ENCODE measurements at regions not wholly inside any gene's neighbourhood (a gene's known extent, or its start where the extent isn't known, plus 50 kb on each side); places are given as distances from the start of the nearest gene placed in this dataset.

DNA sequence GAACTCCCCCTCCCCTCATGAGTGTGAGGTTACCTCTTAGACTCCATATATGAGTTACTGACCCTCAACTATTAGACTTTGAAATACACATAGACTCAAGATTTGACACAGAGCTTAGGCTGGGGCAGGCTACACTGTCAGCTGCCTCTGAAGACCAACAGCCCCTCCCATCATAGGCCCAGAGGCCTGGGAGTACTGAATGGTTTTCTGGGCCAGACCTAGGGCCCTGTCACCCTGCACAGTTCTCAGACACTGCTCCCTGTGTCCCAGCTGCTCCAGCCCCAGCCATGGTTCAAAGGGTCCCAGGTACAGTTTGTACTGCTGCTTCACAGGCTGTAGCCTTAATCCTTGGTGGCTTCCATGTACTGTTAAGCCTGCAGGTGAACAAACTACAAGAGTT, 132.1 kb upstream of the MOCS1 start:
- intact Hi-C loops (cut with DNase I), result no loop called here
- TF ChIP-seq, protein P1, sequence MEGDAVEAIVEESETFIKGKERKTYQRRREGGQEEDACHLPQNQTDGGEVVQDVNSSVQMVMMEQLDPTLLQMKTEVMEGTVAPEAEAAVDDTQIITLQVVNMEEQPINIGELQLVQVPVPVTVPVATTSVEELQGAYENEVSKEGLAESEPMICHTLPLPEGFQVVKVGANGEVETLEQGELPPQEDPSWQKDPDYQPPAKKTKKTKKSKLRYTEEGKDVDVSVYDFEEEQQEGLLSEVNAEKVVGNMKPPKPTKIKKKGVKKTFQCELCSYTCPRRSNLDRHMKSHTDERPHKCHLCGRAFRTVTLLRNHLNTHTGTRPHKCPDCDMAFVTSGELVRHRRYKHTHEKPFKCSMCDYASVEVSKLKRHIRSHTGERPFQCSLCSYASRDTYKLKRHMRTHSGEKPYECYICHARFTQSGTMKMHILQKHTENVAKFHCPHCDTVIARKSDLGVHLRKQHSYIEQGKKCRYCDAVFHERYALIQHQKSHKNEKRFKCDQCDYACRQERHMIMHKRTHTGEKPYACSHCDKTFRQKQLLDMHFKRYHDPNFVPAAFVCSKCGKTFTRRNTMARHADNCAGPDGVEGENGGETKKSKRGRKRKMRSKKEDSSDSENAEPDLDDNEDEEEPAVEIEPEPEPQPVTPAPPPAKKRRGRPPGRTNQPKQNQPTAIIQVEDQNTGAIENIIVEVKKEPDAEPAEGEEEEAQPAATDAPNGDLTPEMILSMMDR (IDR thresholded peaks at IDR 0.05), result no peak
- no peaks in the 10 kb centered on the region for H3K9me3 ChIP-seq
- H3K4me3 ChIP-seq, result no peak overlapping the region
- no peaks in the 10 kb centered on the region for H3K4me1 ChIP-seq
- DNase-seq, result no peak
- no peaks in the 10 kb centered on the region for H3K36me3 ChIP-seq
- H3K27me3 ChIP-seq, result no peaks in the 10 kb centered on the region
- no peak for ATAC-seq
- no peak overlapping the region for H3K27ac ChIP-seq

GRCh38 chr6:40056865-40057264, 122.6 kb upstream of the MOCS1 start:
- Histone ChIP-seq H3K36me3 (no peaks in the 10 kb centered on the region), H3K4me3 (no peak overlapping the region), H3K27ac (no peak overlapping the region), H3K9me3 (no peaks in the 10 kb centered on the region), H3K4me1 (no peaks in the 10 kb centered on the region), H3K27me3 (no peaks in the 10 kb centered on the region)
- DNase-seq (no peak), ATAC-seq (no peak)
- TF ChIP-seq, protein P1 (IDR thresholded peaks at IDR 0.05), result no peak
- intact Hi-C loops (cut with DNase I), result no loop called here

DNA sequence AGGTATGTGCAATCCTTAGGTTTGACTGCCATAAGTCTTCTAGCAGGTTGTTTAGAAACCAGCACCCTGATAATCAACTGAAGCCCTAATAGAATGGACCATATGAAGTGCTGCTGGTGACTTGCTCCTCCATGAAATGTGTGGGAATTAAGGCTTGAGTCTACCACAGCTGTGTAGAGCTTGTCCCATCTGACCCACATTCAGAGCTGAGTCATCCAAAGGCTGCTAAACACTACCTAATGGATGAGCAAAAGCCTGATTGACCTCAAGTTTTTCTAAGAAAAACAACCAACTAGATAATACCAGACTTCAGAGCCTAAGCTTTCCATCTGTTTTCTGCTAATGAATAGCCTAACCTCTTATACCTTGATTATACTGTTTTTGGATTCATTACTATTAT, 120.3 kb upstream of the MOCS1 start:
- no peak overlapping the region for H3K27ac ChIP-seq
- H3K36me3 ChIP-seq, result no peaks in the 10 kb centered on the region
- H3K4me3 ChIP-seq, result no peak overlapping the region
- intact Hi-C loops (cut with DNase I), result no loop called here
- no peak for DNase-seq
- H3K9me3 ChIP-seq, result no peaks in the 10 kb centered on the region
- ATAC-seq, result no peak
- TF ChIP-seq, protein P1 (IDR thresholded peaks at IDR 0.05), result no peak
- H3K27me3 ChIP-seq, result peaks cover 0 to 5% of the 10 kb centered on the region in 2 donors
- no peaks in the 10 kb centered on the region for H3K4me1 ChIP-seq

DNA sequence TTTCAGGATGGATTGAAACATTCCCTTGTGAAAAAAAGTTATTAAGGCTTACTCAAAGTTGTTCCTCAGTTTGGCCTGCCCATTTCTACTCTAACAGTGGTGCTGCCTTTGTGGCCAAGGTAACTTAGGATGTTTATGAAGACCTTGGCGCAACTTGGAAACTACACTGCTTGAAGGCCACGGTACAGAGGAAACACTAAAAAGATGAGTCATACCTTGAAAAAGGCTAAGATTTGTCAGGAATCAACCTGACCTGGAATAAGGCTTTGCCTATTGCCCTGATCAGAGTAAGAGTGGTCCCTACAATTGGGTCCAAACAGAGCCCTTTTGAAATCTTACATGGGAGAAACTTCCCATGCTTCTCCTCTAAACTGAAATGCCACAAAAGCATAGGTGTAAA, 119.9 kb upstream of the MOCS1 start:
- no peak overlapping the region for H3K4me3 ChIP-seq
- no peak overlapping the region for H3K27ac ChIP-seq
- H3K27me3 ChIP-seq, result peaks cover 0 to 5% of the 10 kb centered on the region in 2 donors
- TF ChIP-seq, protein P1 (IDR thresholded peaks at IDR 0.05), result no peak
- no peaks in the 10 kb centered on the region for H3K36me3 ChIP-seq
- H3K4me1 ChIP-seq, result no peaks in the 10 kb centered on the region
- H3K9me3 ChIP-seq, result no peaks in the 10 kb centered on the region
- ATAC-seq (no peak), DNase-seq (no peak)
- intact Hi-C loops (cut with DNase I), result no loop called here

DNA sequence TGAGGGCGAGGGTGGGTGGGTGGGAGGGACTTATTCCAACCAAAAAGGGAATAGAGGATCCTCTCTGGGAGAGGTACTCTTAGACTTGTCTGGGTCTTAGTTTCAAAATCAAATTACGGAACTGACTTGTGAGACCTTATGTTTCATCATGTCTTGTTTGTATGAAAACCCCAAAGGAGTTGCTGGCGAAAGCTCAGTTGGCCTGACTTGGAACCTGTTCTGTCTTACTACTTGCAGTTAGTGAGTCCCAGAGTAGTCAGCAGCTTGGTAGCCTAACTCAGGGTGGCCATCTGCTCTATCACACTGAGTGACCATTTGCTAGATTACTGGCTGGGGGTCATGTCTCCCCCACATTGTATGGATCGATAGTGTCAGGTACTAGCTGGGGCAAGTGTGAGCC, 114.9 kb upstream of the MOCS1 start:
- peaks cover 0 to 5% of the 10 kb centered on the region in 2 donors for H3K27me3 ChIP-seq
- H3K27ac ChIP-seq, result no peak overlapping the region
- no peak for ATAC-seq
- intact Hi-C loops (cut with DNase I), result no loop called here
- no peak overlapping the region for H3K4me3 ChIP-seq
- H3K9me3 ChIP-seq, result no peaks in the 10 kb centered on the region
- no peaks in the 10 kb centered on the region for H3K4me1 ChIP-seq
- no peaks in the 10 kb centered on the region for H3K36me3 ChIP-seq
- DNase-seq, result no peak
- TF ChIP-seq, protein P1 (IDR thresholded peaks at IDR 0.05), result no peak
